Breast epithelium (tissue), 4 donors: ENCODE measurements at regions not wholly inside any gene's neighbourhood (a gene's known extent, or its start where the extent isn't known, plus 50 kb on each side); places are given as distances from the start of the nearest gene placed in this dataset.

ENCODE experiments used
- DNase-seq, 2 donors: peaks; one replicate each; pipeline ENCODE4 v3.0.0-alpha.2; 2019; ENCODE audit warnings: low spot score in 2 of 2
- H3K27ac ChIP-seq, 2 donors: fragments of 200-600 bp; sonication (generic) in 1 of 2; one replicate each; pipeline ENCODE4 v1.5.1; 2016 to 2019; ENCODE audit warnings: mild to moderate bottlenecking in 1 of 2
- H3K27me3 ChIP-seq, 2 donors: fragments of 200-600 bp; sonication (generic) in 1 of 2; one replicate each; pipeline versions ENCODE4 v1.5.1 to v1.6.0; 2017 to 2019; ENCODE audit warnings: control low read depth in 1 of 2, mild to moderate bottlenecking in 1 of 2
- H3K36me3 ChIP-seq: fragments of 200-600 bp; one replicate; pipeline ENCODE4 v1.5.1; 2019
- H3K4me1 ChIP-seq, 2 donors: fragments of 200-600 bp; sonication (generic); one replicate each; pipeline ENCODE4 v1.5.1; 2016 to 2019; ENCODE audit warnings: control low read depth in 1 of 2
- H3K4me3 ChIP-seq, 3 donors: fragments of 200-600 bp; sonication (generic); 1 replicate in 2 of 3; 2 replicates in 1 of 3; pipeline ENCODE4 v1.5.1; 2016 to 2019; ENCODE audit warnings: mild to moderate bottlenecking in 3 of 3, moderate library complexity in 2 of 3
- H3K9me3 ChIP-seq, 2 donors: fragments of 200-600 bp; sonication (generic) in 1 of 2; one replicate each; pipeline ENCODE4 v1.5.1; 2016 to 2019; ENCODE audit warnings: control low read depth in 1 of 2
- POLR2A ChIP-seq: fragments of 450-650 bp; IDR thresholded peaks from one replicate; pipeline ENCODE4 v1.6.1; 2016; ENCODE audit warnings: antibody characterized with exemption, mild to moderate bottlenecking, moderate library complexity
- POLR2AphosphoS5 ChIP-seq, 3 donors: sonication (generic); formaldehyde crosslinking; IDR thresholded peaks; one replicate each; pipeline ENCODE4 v1.6.1; 2017; ENCODE audit warnings: antibody characterized with exemption in 3 of 3
- intact Hi-C: fragments of 100-400 bp; cut with DNase I; formaldehyde crosslinking; loops from one replicate; pipeline ENCODE4 v1.15.1; 2023; ENCODE audit warnings: low total_unique reads
- TF ChIP-seq, protein P1 (sequence below), 3 donors: fragments of 450-650 bp; IDR thresholded peaks; one replicate each; pipeline ENCODE4 v1.5.1; 2016 to 2017; ENCODE audit warnings: antibody characterized with exemption in 3 of 3, mild to moderate bottlenecking in 3 of 3, moderate library complexity in 3 of 3

DNA sequence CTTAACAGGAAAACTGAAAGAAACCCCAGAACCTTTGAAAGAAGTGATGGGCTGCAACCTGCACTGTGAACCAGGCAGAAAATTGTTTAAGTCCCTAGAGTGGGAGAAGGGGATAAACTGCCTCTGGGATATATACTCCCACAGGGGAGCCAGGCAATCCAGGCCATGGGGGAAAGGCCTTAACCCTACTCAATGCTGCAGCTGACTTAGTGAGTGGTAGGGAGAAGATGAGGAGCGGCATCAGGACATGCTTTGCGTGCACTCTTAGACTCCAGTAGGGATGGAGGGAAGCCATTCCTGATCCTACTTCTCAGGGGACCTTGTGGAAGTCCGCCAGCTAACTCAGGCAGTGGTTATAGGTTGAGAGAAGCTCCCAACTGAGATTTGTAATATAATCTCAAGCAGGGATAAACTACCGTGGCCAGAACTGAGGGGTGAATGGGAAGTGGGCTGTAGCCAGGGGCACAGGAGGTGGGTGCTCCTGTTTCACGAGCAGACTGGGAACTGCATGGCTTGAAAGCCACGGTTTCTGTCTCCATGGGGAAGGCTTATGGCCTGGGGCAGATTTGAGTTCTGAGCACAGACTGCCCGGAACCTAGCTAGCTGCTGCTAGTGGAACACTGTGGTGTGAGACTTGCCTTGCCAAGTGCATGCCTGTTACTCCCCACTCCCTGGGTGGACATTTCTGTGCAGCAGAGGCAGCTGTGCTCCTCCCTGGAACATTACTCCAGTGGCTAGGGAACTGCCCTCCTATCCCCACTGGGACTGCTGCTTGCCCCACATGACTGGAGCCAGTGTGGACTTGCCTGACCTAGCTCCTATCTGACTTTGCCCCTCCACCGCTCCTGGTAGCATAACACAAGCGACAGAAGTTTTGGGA, 119.2 kb upstream of the SCAF11 start:
- DNase-seq = no peak
- Histone ChIP-seq H3K4me3 (no peak overlapping the region), H3K27me3 (no peaks in the 10 kb centered on the region), H3K4me1 (no peaks in the 10 kb centered on the region), H3K9me3 (peaks cover 0 to 13% of the 10 kb centered on the region in 2 donors), H3K36me3 (no peaks in the 10 kb centered on the region), H3K27ac (no peak overlapping the region)
- TF ChIP-seq POLR2AphosphoS5 (IDR thresholded peaks at IDR 0.05) = no peak
- no peak for TF ChIP-seq POLR2A
- TF ChIP-seq, protein P1, sequence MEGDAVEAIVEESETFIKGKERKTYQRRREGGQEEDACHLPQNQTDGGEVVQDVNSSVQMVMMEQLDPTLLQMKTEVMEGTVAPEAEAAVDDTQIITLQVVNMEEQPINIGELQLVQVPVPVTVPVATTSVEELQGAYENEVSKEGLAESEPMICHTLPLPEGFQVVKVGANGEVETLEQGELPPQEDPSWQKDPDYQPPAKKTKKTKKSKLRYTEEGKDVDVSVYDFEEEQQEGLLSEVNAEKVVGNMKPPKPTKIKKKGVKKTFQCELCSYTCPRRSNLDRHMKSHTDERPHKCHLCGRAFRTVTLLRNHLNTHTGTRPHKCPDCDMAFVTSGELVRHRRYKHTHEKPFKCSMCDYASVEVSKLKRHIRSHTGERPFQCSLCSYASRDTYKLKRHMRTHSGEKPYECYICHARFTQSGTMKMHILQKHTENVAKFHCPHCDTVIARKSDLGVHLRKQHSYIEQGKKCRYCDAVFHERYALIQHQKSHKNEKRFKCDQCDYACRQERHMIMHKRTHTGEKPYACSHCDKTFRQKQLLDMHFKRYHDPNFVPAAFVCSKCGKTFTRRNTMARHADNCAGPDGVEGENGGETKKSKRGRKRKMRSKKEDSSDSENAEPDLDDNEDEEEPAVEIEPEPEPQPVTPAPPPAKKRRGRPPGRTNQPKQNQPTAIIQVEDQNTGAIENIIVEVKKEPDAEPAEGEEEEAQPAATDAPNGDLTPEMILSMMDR (IDR thresholded peaks at IDR 0.05) = no peak
- intact Hi-C loops = no loop called here

DNA sequence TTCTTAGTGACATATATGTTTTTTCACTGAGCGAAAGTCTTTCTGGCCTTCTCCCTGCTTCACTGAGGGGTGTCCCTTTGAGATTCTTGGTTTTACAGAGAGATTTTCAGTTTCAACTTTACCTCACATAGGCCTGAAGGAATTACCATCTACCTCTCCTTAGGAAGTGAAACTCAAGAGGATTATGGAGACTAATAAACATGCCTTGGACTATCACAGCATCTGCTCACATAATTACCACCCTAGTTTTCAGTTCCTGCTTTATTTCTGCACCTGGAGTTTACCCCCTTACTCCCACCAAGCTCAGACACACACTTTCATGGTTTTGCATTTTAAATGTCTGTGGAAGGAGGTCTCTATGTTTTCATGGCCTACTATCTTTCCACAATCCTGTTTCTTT, 118.3 kb upstream of the SCAF11 start:
- no peak for DNase-seq
- Histone ChIP-seq H3K36me3 (no peaks in the 10 kb centered on the region), H3K4me3 (no peak overlapping the region), H3K27ac (no peak overlapping the region), H3K27me3 (no peaks in the 10 kb centered on the region), H3K4me1 (no peaks in the 10 kb centered on the region), H3K9me3 (peaks cover 0 to 13% of the 10 kb centered on the region in 2 donors)
- intact Hi-C loops = no loop called here
- TF ChIP-seq POLR2AphosphoS5 (IDR thresholded peaks at IDR 0.05) (no peak), POLR2A (no peak)
- TF ChIP-seq, protein P1 (IDR thresholded peaks at IDR 0.05) = no peak

DNA sequence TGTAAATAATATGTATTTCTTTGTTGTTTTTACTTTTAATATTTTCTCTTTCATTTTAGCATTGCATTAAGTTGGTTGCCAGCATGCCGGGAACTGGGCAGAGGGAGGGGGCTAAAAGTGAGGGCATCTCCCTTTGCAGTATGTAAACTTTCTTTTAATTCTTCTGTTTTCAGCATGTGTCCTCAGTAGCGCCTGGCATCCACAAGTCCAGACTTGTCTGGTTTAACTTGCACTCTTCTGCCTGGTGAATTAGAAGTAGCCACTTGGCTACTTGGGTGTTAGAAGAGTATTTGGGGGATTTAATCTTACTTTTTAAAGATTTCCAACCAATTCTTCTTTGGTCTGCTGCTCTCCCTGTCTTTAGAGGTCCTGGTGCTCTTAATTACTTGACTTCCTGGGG, 117.2 kb upstream of the SCAF11 start:
- Histone ChIP-seq H3K27me3 (no peaks in the 10 kb centered on the region), H3K4me3 (no peak overlapping the region), H3K4me1 (no peaks in the 10 kb centered on the region), H3K9me3 (peaks cover 0 to 9% of the 10 kb centered on the region in 2 donors), H3K27ac (no peak overlapping the region), H3K36me3 (no peaks in the 10 kb centered on the region)
- intact Hi-C loops = no loop called here
- TF ChIP-seq POLR2AphosphoS5 (IDR thresholded peaks at IDR 0.05) = no peak
- TF ChIP-seq POLR2A = no peak
- TF ChIP-seq, protein P1 (IDR thresholded peaks at IDR 0.05) = no peak
- no peak for DNase-seq

DNA sequence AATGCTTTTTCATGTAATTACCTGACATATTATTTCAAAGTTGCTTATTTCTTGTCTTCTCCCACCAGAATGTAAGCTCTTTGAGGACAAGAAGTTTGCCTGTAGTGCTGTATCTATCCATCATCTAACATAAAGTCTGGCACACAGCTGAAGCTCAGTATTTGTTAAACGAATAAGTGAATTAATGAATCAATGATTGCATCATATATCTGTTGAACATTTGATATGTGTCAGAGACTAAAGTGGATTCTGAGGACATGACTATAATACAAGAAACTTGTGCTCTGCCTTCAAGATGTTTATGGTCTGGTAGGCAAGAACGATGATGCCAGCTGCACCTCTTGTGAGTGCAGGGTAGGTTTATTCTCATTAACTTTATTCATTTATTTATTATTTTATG, 115.4 kb upstream of the SCAF11 start:
- no peaks in the 10 kb centered on the region for H3K36me3 ChIP-seq
- H3K27ac ChIP-seq = no peak overlapping the region
- H3K9me3 ChIP-seq = no peaks in the 10 kb centered on the region
- H3K4me1 ChIP-seq = no peaks in the 10 kb centered on the region
- no peak for DNase-seq
- H3K27me3 ChIP-seq = no peaks in the 10 kb centered on the region
- no peak overlapping the region for H3K4me3 ChIP-seq
- TF ChIP-seq POLR2A (no peak), POLR2AphosphoS5 (IDR thresholded peaks at IDR 0.05) (no peak)
- TF ChIP-seq, protein P1 (IDR thresholded peaks at IDR 0.05) = no peak
- intact Hi-C loops = no loop called here

DNA sequence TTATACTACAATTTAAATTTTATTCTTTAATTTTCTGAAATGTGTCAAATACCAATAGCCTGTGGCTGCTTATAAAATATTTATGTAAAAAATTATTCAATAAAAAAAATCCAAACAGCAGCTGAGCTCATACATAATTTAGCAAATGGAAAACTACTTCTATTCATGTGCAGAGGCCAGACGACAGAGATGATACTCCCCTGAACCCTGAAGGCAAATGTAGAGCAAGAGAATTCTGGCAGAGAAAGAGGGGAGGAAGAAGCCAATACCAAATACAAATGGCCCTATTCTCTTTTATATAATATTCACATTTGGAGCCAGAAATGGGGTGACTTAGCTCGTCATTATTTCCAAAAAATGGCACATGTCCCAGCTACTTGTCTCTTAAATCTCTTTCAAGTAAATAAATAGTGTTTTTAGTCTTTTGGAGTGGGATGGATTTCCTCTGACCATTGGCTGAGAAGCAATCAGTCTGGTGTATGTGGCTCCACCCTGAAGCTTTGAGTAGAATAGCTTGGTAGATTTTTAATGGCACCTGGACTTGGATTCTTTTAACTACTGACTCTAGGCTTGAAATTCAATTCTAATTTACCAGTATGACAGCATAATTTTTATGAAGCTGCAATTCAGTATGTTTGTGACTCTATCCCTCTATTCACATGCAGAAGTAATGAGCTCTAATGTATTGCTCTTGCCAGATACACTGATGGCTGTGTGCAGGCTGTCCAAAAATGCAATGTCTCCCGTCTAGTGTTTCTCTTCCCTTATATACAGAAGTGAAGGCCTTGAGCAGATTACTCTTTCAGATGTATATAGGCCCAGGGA, 113.4 kb upstream of the SCAF11 start:
- no peak overlapping the region for H3K4me3 ChIP-seq
- no peaks in the 10 kb centered on the region for H3K4me1 ChIP-seq
- H3K36me3 ChIP-seq = no peaks in the 10 kb centered on the region
- no peak for DNase-seq
- no peaks in the 10 kb centered on the region for H3K27me3 ChIP-seq
- no peaks in the 10 kb centered on the region for H3K9me3 ChIP-seq
- TF ChIP-seq POLR2A (no peak), POLR2AphosphoS5 (IDR thresholded peaks at IDR 0.05) (no peak)
- TF ChIP-seq, protein P1 (IDR thresholded peaks at IDR 0.05) = no peak
- intact Hi-C loops = no loop called here
- H3K27ac ChIP-seq = no peak overlapping the region
